Suprapubic skin (tissue), 4 donors: ENCODE measurements at regions not wholly inside any gene's neighbourhood (a gene's known extent, or its start where the extent isn't known, plus 50 kb on each side); places are given as distances from the start of the nearest gene placed in this dataset.

Experiments
- DNase-seq, 2 donors: peaks; one replicate each; pipeline ENCODE4 v3.0.0-alpha.2; 2019; ENCODE audit warnings: low spot score in 2 of 2
- H3K27ac ChIP-seq: fragments of 200-600 bp; sonication (generic); one replicate; pipeline ENCODE4 v1.5.1; 2019
- H3K27me3 ChIP-seq: fragments of 200-600 bp; sonication (generic); one replicate; pipeline ENCODE4 v1.5.1; 2019
- H3K36me3 ChIP-seq: fragments of 200-600 bp; sonication (generic); one replicate; pipeline ENCODE4 v1.5.1; 2019
- H3K4me1 ChIP-seq: fragments of 200-600 bp; sonication (generic); one replicate; pipeline ENCODE4 v1.5.1; 2019
- H3K4me3 ChIP-seq: fragments of 200-600 bp; sonication (generic); one replicate; pipeline ENCODE4 v1.5.1; 2019; ENCODE audit warnings: mild to moderate bottlenecking
- H3K9me3 ChIP-seq: fragments of 200-600 bp; sonication (generic); one replicate; pipeline ENCODE4 v1.5.1; 2019
- CTCF ChIP-seq, 2 donors: fragments of 200-600 bp in 1 of 2; fragments of 450-650 bp in 1 of 2; sonication (generic) in 1 of 2; IDR thresholded peaks; one replicate each; pipeline ENCODE4 v1.5.1; 2016 to 2019; ENCODE audit warnings: antibody characterized with exemption in 2 of 2, mild to moderate bottlenecking in 1 of 2, moderate library complexity in 1 of 2
- EP300 ChIP-seq: sonication (generic); formaldehyde crosslinking; IDR thresholded peaks from one replicate; pipeline ENCODE4 v1.6.1; 2017; ENCODE audit warnings: antibody characterized with exemption
- POLR2A ChIP-seq, 2 donors: fragments of 450-650 bp; IDR thresholded peaks; one replicate each; pipeline ENCODE4 v1.6.1; 2017; ENCODE audit warnings: antibody characterized with exemption in 2 of 2, mild to moderate bottlenecking in 2 of 2, moderate library complexity in 2 of 2
- POLR2AphosphoS5 ChIP-seq, 3 donors: sonication (generic); formaldehyde crosslinking; IDR thresholded peaks; one replicate each; pipeline ENCODE4 v1.6.1; 2017; ENCODE audit warnings: antibody characterized with exemption in 3 of 3
- whole genome bisulfite sequencing: methylation state at CpG from one replicate; pipeline ENCODE4 v1.1.5; 2018; 5-methylcytosine and 5-hydroxymethylcytosine counted together

- no peaks in the 10 kb centered on the region for H3K27me3 ChIP-seq
- WGBS, result 47% methylated on average over 3 of the region's 3 CpGs
- no peak for DNase-seq
- no peak overlapping the region for H3K27ac ChIP-seq
- H3K36me3 ChIP-seq, result no peaks in the 10 kb centered on the region
- no peak for TF ChIP-seq POLR2AphosphoS5 (IDR thresholded peaks at IDR 0.05)
- no peak for TF ChIP-seq EP300
- no peak for TF ChIP-seq CTCF (IDR thresholded peaks at IDR 0.05)
- TF ChIP-seq POLR2A (IDR thresholded peaks at IDR 0.05), result no peak
- H3K4me1 ChIP-seq, result peaks cover 5% of the 10 kb centered on the region
- H3K4me3 ChIP-seq, result no peak overlapping the region
- no peaks in the 10 kb centered on the region for H3K9me3 ChIP-seq
Observed at GRCh38 chr20:21981179-21981578, 275.7 kb downstream of the PAX1 start.

- H3K27me3 ChIP-seq, result no peaks in the 10 kb centered on the region
- 61% methylated on average over 2 of the region's 2 CpGs for WGBS
- no peak overlapping the region for H3K4me3 ChIP-seq
- no peak overlapping the region for H3K27ac ChIP-seq
- no peaks in the 10 kb centered on the region for H3K36me3 ChIP-seq
- DNase-seq, result no peak
- no peaks in the 10 kb centered on the region for H3K4me1 ChIP-seq
- TF ChIP-seq EP300 (no peak), CTCF (IDR thresholded peaks at IDR 0.05) (no peak), POLR2AphosphoS5 (IDR thresholded peaks at IDR 0.05) (no peak)
- no peaks in the 10 kb centered on the region for H3K9me3 ChIP-seq
Observed at GRCh38 chr20:21971436-21971835, 266.0 kb downstream of the PAX1 start.

- DNase-seq, result no peak
- H3K36me3 ChIP-seq, result no peaks in the 10 kb centered on the region
- TF ChIP-seq POLR2A (IDR thresholded peaks at IDR 0.05) (no peak), POLR2AphosphoS5 (IDR thresholded peaks at IDR 0.05) (no peak), EP300 (no peak), CTCF (IDR thresholded peaks at IDR 0.05) (no peak)
Observed at GRCh38 chr20:21968486-21968885, 263.0 kb downstream of the PAX1 start.

GRCh38 chr20:21967481-21967880 is 262.0 kb downstream of the PAX1 start:
- Histone ChIP-seq H3K27me3 (no peaks in the 10 kb centered on the region), H3K36me3 (no peaks in the 10 kb centered on the region), H3K4me3 (no peak overlapping the region), H3K27ac (no peak overlapping the region), H3K4me1 (no peaks in the 10 kb centered on the region), H3K9me3 (no peaks in the 10 kb centered on the region)
- TF ChIP-seq CTCF (IDR thresholded peaks at IDR 0.05), result no peak
- TF ChIP-seq POLR2AphosphoS5 (IDR thresholded peaks at IDR 0.05), result no peak
- TF ChIP-seq EP300, result no peak
- TF ChIP-seq POLR2A (IDR thresholded peaks at IDR 0.05), result no peak
- DNase-seq, result no peak
- 62% methylated on average over 5 of the region's 5 CpGs for WGBS

More at GRCh38 chr20:21968486-21968885, 263.0 kb downstream of the PAX1 start:
- Histone ChIP-seq H3K9me3 (no peaks in the 10 kb centered on the region), H3K4me3 (no peak overlapping the region), H3K4me1 (no peaks in the 10 kb centered on the region), H3K27me3 (no peaks in the 10 kb centered on the region), H3K27ac (no peak overlapping the region)

GRCh38 chr20:21956591-21956990 is 251.1 kb downstream of the PAX1 start:
- Histone ChIP-seq H3K4me1 (no peaks in the 10 kb centered on the region), H3K36me3 (no peaks in the 10 kb centered on the region)
- TF ChIP-seq POLR2AphosphoS5 (IDR thresholded peaks at IDR 0.05), result no peak
- no peak for TF ChIP-seq CTCF (IDR thresholded peaks at IDR 0.05)
- TF ChIP-seq EP300, result no peak
- no peak for TF ChIP-seq POLR2A (IDR thresholded peaks at IDR 0.05)

More at GRCh38 chr20:21956591-21956990, 251.1 kb downstream of the PAX1 start:
- no peak for DNase-seq
- Histone ChIP-seq H3K27ac (no peak overlapping the region), H3K27me3 (no peaks in the 10 kb centered on the region), H3K4me3 (no peak overlapping the region), H3K9me3 (peaks cover 5% of the 10 kb centered on the region)
